ENCODE measurements at regions not wholly inside any gene's neighbourhood (a gene's known extent, or its start where the extent isn't known, plus 50 kb on each side); places are given as distances from the start of the nearest gene placed in this dataset.

DNA sequence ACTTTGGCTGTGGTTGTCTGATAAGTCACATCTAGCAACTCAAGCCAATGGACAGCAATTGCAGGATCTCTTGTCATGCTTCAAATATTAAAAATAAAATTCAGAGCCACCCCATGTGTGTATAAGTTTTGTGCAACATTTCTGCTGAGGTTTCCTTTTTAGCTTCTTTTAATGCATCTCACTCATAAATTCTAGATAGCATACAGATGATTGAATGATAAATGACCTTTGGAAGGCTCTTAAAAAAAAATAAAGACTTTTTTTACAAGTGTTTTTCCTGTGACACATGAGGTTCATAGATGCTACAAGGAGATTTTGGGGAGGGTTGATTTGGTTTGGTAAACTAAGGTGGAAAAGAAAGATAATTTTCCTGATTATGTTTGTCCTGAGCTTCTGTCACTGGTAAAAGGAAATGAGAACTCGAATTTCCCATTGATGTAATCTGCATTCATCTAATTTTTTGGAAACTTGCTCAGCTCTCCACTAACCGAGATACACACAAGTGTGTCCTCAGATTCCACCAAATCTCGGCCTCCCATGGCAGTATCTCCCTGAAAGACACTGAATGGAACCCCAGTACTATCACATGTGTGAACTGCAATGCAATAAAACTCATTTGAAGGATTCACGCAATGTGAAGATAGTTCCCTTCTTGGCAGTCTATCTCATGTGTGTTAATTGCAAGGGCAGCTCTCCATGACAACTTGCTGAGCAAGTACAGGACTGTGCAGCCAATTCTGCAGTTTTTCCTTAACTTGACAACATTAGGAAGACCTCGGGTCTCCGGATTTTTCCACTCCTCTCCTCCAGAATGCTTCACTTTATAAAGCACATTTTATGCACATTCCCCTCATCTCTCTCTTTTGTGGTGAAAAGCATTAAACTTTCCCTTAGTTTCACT is 185.4 kb upstream of the PFKP start:
- Histone ChIP-seq H4K20me1 (replicated peaks; ENCODE audit: insufficient read depth) (no peaks in the 10 kb centered on the region), H3K4me1 (ENCODE audit: insufficient read depth) (no peaks in the 10 kb centered on the region), H3K36me3 (ENCODE audit: insufficient read depth) (no peaks in the 10 kb centered on the region), H3K27me3 (ENCODE audit: insufficient read depth) (no peaks in the 10 kb centered on the region), H3K4me2 (no peak overlapping the region), H3K4me3 (no peak overlapping the region), H3K9me2 (ENCODE audit: insufficient read depth) (no peaks in the 10 kb centered on the region), H3K79me2 (replicated peaks; ENCODE audit: insufficient read depth) (no peaks in the 10 kb centered on the region), H3F3A (replicated peaks; ENCODE audit: low read depth) (no peaks in the 10 kb centered on the region), H3K27ac (ENCODE audit: low read depth) (no peak overlapping the region), H2AFZ (0 out of 2 replicates have a peak overlapping the region, but pooled peaks have one; percentile 74)
- H3K4me3 Mint-ChIP-seq, result no peak overlapping the region
- no peak for TF ChIP-seq ZNF114 (CRISPR knock-in tag; IDR thresholded peaks at IDR 0.05)
- TF ChIP-seq CTCF (conservative IDR thresholded peaks at IDR 0.05; ENCODE audit: low read depth in 2 of 2), result no peak
- TF ChIP-seq, protein P1, sequence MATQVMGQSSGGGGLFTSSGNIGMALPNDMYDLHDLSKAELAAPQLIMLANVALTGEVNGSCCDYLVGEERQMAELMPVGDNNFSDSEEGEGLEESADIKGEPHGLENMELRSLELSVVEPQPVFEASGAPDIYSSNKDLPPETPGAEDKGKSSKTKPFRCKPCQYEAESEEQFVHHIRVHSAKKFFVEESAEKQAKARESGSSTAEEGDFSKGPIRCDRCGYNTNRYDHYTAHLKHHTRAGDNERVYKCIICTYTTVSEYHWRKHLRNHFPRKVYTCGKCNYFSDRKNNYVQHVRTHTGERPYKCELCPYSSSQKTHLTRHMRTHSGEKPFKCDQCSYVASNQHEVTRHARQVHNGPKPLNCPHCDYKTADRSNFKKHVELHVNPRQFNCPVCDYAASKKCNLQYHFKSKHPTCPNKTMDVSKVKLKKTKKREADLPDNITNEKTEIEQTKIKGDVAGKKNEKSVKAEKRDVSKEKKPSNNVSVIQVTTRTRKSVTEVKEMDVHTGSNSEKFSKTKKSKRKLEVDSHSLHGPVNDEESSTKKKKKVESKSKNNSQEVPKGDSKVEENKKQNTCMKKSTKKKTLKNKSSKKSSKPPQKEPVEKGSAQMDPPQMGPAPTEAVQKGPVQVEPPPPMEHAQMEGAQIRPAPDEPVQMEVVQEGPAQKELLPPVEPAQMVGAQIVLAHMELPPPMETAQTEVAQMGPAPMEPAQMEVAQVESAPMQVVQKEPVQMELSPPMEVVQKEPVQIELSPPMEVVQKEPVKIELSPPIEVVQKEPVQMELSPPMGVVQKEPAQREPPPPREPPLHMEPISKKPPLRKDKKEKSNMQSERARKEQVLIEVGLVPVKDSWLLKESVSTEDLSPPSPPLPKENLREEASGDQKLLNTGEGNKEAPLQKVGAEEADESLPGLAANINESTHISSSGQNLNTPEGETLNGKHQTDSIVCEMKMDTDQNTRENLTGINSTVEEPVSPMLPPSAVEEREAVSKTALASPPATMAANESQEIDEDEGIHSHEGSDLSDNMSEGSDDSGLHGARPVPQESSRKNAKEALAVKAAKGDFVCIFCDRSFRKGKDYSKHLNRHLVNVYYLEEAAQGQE (IDR thresholded peaks at IDR 0.05; ENCODE audit: unreplicated experiment), result no peak
- no peak for TF ChIP-seq CREB1 (CRISPR knock-in tag; IDR thresholded peaks at IDR 0.05; ENCODE audit: low read depth)
- TF ChIP-seq STAT1 (IDR thresholded peaks at IDR 0.05; ENCODE audit: unreplicated experiment), result no peak
- TF ChIP-seq ZNF331 (CRISPR knock-in tag; IDR thresholded peaks at IDR 0.05; ENCODE audit: low read depth), result no peak
- TF ChIP-seq, protein P2, sequence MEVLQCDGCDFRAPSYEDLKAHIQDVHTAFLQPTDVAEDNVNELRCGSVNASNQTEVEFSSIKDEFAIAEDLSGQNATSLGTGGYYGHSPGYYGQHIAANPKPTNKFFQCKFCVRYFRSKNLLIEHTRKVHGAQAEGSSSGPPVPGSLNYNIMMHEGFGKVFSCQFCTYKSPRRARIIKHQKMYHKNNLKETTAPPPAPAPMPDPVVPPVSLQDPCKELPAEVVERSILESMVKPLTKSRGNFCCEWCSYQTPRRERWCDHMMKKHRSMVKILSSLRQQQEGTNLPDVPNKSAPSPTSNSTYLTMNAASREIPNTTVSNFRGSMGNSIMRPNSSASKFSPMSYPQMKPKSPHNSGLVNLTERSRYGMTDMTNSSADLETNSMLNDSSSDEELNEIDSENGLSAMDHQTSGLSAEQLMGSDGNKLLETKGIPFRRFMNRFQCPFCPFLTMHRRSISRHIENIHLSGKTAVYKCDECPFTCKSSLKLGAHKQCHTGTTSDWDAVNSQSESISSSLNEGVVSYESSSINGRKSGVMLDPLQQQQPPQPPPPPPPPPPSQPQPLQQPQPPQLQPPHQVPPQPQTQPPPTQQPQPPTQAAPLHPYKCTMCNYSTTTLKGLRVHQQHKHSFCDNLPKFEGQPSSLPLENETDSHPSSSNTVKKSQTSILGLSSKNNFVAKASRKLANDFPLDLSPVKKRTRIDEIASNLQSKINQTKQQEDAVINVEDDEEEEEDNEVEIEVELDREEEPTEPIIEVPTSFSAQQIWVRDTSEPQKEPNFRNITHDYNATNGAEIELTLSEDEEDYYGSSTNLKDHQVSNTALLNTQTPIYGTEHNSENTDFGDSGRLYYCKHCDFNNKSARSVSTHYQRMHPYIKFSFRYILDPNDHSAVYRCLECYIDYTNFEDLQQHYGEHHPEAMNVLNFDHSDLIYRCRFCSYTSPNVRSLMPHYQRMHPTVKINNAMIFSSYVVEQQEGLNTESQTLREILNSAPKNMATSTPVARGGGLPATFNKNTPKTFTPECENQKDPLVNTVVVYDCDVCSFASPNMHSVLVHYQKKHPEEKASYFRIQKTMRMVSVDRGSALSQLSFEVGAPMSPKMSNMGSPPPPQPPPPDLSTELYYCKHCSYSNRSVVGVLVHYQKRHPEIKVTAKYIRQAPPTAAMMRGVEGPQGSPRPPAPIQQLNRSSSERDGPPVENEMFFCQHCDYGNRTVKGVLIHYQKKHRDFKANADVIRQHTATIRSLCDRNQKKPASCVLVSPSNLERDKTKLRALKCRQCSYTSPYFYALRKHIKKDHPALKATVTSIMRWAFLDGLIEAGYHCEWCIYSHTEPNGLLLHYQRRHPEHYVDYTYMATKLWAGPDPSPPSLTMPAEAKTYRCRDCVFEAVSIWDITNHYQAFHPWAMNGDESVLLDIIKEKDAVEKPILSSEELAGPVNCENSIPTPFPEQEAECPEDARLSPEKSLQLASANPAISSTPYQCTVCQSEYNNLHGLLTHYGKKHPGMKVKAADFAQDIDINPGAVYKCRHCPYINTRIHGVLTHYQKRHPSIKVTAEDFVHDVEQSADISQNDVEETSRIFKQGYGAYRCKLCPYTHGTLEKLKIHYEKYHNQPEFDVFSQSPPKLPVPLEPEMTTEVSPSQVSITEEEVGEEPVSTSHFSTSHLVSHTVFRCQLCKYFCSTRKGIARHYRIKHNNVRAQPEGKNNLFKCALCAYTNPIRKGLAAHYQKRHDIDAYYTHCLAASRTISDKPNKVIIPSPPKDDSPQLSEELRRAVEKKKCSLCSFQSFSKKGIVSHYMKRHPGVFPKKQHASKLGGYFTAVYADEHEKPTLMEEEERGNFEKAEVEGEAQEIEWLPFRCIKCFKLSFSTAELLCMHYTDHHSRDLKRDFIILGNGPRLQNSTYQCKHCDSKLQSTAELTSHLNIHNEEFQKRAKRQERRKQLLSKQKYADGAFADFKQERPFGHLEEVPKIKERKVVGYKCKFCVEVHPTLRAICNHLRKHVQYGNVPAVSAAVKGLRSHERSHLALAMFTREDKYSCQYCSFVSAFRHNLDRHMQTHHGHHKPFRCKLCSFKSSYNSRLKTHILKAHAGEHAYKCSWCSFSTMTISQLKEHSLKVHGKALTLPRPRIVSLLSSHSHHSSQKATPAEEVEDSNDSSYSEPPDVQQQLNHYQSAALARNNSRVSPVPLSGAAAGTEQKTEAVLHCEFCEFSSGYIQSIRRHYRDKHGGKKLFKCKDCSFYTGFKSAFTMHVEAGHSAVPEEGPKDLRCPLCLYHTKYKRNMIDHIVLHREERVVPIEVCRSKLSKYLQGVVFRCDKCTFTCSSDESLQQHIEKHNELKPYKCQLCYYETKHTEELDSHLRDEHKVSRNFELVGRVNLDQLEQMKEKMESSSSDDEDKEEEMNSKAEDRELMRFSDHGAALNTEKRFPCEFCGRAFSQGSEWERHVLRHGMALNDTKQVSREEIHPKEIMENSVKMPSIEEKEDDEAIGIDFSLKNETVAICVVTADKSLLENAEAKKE (CRISPR knock-in tag; IDR thresholded peaks at IDR 0.05), result no peak
- no peak for TF ChIP-seq ETS1 (IDR thresholded peaks at IDR 0.05)
- no peak for TF ChIP-seq EZH2 (IDR thresholded peaks at IDR 0.05; ENCODE audit: low read depth, unreplicated experiment)
- TF ChIP-seq POLR2AphosphoS5 (IDR thresholded peaks at IDR 0.05; ENCODE audit: low read depth), result no peak
- H3K27ac Mint-ChIP-seq, result no peak overlapping the region
- no peaks in the 10 kb centered on the region for H3K36me3 Mint-ChIP-seq (ENCODE audit: low read depth)
- no peaks in the 10 kb centered on the region for H3K9me3 Mint-ChIP-seq
- ATAC-seq, result no peak
- no peaks in the 10 kb centered on the region for H3K27me3 Mint-ChIP-seq (ENCODE audit: insufficient read depth, low read depth, poor library complexity)
- no peaks in the 10 kb centered on the region for H3K4me1 Mint-ChIP-seq
- no peak for DNase-seq (ENCODE audit: low spot score)
